G401 (cell line): ENCODE measurements at regions not wholly inside any gene's neighbourhood (a gene's known extent, or its start where the extent isn't known, plus 50 kb on each side); places are given as distances from the start of the nearest gene placed in this dataset.

ENCODE experiments used
- DNase-seq: peaks from one replicate; pipeline ENCODE4 v3.0.0-alpha.2; 2015; ENCODE audit warnings: low spot score
- in situ Hi-C: cut with HindIII; loops from 2 replicates; pipeline ENCODE4 v1.10.0; 2016; ENCODE audit warnings: low sequenced_read_pairs, mixed read lengths

DNA sequence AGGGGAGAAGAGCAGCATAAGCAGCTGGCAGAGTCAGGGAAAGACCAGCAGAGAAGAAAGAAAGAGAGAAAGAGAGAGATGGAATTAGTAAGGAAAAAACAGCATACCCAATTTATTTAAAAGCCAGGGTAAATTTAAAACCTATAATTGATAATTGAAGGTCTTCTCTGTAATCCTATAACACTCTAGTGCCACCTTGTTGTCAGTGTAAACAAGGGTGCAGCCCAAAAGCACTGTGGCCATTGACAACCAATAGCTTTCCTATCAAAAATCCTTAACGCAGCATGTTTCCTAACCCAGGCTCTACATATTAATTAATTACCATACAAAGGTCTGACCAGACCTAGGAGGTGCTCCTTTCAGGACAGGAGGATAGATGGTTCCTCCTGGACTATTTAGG is 447.2 kb upstream of the HSFY2 start:
- DNase-seq: no peak

DNA sequence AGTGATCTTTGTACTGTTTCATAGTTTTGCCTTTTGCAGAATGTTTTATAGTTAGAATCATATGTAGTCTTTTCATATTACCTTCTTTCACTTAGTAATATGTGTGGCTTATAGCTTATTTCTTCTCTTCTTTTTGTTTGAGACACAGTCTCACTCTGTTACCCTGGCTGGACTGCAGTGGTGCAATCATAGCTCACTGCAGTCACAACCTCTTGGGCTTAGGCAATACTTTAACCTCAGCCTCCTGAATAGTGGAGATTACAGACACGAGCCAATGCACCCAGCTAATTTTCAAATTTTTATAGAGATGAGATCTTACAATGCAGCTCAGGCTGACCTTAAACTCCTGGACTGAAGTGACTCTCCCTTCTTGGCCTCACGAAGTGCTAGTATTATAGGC is 435.4 kb upstream of the HSFY2 start:
- in situ Hi-C loops: no loop called here
- DNase-seq: no peak

More for the DNA sequence above, 447.2 kb upstream of the HSFY2 start:
- in situ Hi-C loops: no loop called here

DNA sequence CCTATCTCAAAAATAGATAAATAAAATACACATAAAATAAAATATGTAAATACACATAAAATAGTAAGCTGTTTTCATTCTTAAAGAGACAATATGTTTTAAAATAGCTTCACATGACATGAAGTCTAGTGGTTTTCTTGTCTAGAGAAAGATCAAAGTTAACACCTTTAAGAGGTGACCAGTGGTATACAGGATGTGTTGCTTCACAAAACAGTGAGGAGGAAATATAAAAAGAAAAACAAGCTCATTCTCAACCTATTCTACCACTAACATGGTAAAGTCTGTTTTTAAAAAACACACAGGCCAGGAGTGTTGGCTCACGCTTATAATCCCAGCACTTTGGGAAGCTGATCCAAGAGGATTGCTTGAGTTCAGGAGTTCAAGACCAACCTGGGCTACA is 433.5 kb upstream of the HSFY2 start:
- DNase-seq: no peak
- in situ Hi-C loops: no loop called here

DNA sequence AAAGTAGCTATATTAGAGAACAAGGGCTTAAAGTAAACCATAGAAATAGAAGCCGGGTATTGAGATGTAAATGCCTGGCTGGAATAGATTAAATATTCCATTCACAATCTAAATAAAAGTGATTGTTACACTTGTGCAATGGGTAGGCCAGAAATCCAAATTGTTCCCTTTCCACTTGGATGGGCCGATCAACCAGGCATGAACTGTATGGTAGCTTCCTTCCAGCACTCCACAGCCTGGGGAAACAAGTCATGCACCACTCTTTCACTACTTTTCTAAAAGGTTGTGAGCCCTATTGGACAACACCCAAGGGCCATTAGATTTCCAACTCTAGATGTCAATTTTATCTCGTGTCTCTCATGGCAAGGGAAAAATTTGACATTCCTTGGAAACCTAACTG is 407.3 kb upstream of the HSFY2 start:
- no peak for DNase-seq
- in situ Hi-C loops: no loop called here

DNA sequence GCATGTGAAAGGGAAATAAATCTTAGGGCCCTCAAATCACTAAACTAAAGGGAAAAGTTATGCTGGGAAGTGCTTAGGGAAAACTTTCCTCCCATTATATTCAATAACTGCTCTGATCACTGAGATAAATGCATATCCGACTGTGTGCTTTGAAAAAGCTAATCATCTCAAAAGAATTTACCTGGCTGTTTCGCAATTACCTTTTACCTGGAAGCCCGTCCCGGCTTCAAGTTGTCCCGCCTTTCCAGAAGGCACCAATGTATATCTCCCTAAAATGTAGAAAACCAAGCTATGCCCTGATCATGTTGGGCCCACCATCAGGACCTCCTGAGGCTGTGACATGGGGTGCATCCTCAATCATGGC is 394.6 kb upstream of the HSFY2 start:
- in situ Hi-C loops: no loop called here
- no peak for DNase-seq

DNA sequence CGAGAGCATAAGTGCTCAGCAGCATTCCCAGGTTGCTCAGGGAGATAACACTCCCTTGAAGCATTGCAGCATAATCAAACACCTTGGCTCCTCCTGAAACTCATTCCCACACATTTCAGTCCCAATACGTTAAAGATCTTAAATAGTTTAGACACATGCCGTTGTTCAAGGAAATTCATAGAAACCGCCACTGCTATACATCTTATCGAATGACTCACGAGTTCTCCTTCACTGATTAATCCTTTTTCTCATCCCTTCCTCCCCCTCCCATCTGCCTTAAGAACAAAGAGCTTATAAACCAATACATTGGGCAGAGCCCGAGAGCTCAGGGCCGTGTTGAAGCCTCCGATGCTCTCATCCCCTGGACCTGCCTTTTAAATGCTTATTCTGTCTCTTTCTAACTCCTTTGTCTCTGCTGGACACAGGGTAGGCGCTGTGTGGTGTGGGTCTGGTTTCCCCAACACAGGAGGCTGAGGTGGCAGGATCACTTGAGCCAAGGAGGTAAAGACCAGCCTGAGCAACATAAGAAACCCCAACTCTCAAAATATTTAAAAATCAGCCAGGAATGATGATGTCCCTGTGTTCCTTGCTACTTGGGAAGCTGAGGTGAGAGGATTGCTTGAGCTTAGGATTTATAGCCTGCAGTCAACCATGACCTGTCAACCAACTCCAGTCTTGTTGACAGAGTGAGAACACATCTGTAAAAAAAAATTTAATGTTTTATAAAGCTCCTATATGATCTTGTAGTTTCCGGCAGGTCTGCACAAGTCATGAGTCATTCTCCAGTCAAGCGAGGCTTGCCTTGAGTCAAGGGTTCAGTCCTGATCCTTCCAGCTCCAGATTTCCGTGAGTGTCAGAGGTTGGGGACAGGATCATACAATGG is 394.0 kb upstream of the HSFY2 start:
- no peak for DNase-seq
- in situ Hi-C loops: no loop called here

DNA sequence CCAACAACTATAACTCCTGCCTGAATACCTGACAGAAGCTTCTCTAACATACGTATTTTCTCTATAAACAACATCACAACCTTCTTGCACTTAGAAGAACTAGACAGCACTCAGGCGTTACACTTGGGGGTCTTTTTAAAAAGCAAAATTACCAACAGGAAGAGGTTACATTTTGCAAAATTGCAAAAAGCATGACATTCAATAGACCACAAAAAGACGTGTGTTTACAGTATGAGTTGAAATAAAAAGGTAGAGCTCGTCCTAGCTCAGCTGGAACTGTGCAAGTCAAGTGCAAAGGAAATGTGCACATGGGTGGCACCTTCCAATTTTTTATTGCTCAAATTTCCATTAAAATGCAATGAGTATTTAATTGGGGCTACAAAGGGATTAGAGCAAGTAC is 375.2 kb upstream of the HSFY2 start:
- DNase-seq: no peak
- in situ Hi-C loops: no loop called here

DNA sequence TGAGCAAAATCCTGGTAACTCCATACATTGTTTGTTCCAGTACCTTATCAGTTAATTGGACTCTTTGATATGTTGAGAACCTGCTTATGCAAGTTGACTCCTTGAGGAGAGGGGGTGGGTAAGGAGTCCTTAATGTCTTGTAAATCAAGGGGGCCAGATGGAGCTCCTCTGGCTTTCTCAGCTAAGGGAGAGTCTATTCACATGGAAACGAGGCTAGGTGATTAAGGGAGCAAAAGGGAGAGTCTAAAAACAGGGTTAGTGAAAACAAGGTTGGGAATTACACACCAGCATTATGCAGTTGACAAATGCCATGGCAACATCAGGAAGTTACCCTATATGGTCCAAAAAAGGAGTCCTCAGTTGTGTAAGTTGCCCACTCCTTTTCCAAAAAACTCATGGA is 372.8 kb upstream of the HSFY2 start:
- no peak for DNase-seq
- in situ Hi-C loops: no loop called here

DNA sequence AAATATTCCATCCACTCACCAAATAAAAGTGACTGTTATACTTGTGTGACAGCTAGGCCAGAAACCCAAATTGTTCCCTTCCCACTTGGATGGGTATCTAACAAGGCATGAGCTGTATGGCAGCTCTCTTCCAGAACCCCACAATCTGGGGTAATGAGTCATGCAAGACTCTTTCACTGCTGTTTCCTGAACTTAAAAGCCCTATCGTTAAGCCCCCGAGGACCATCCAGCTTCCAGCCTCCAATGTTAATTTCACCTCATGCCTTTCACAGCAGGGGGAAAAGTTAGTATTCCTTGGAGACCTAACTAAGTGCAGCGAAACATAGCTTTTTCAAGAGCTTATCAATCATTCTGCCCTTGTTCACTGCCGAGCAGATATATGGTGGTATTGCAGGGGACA is 368.6 kb upstream of the HSFY2 start:
- in situ Hi-C loops: no loop called here
- no peak for DNase-seq

DNA sequence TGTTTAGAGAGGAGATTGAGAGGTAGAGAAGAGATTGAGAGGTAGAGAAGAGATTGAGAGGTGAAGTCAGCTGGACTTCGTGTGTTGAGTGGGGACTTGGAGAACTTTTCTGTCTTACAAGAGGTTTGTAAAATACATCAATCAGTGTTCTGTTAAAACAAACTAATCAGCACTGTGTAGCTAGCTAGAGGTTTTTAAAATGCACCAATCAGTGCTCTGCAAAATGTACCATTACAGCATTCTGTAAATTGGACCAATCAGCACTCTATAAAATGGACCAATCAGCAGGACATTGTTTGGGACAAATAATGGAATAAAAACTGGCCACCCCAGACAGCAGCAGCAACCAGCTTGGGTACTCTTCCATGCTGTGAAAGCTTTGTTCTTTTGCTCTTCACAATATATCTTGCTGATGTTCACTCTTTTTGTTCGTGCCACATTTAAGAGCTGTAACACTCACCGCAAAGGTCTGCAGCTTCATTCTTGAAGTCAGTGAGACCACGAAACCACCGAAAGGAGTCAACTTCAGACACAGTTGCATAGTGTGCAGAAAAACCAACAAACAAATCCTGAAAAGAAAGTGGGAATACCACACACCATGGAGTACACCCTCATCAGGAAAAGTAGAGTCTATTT is 366.9 kb upstream of the HSFY2 start:
- in situ Hi-C loops: no loop called here

DNA sequence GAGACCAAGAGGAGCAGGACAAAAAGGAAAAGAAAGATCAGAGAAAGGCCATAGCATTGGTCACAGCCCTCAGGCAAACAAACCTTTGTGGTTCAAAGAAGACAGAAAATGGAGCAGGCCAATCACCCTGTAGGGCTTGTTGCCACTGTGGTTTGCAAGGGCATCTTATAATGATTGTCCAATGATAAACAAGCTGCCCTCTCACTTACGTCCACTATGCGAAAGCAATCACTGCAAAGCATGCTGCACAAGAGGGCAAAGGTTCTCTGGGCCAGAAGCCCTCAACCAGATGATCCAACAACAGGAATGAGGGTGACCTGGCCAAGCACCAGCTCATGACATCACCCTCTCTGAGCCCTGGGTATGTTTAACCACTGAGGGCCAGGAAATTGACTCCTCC is 360.9 kb upstream of the HSFY2 start:
- in situ Hi-C loops: no loop called here
- no peak for DNase-seq

More for the DNA sequence above, 366.9 kb upstream of the HSFY2 start:
- no peak for DNase-seq

DNA sequence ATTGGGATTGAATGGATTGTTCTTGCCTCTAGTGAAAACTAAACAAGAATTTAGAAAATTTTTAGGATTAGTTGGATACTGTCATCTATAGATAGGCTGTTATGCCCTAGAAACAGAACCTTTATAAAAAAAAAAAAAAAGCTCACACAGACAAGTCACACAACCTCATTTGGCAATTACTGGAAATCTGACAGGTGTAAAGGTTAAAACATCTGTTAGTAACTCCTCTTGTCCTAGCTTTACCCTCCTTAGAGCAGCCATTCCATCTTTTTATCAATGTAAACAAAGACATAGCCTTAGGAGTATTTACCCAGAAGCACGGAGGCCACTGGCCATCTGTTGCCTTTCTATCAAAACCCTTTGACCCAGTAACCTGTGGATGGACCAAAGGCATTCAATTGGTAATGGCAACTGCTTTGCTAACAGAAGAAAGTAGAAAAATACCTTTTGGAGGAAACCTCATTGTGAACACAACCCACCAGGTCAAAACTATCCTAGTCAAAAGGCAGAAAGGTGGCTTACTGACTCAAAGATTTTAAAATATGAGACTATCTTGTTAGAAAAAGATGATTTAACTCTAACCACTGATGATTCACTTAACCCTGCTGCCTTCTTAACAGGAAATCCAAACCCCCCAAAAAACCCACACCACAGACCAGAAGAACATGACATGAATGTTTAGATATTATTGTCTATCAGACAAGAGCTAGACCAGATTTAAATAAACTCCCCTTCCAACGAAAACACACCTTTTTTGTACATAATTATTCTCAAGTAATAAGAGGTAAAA is 357.2 kb upstream of the HSFY2 start:
- in situ Hi-C loops: no loop called here
- DNase-seq: no peak

DNA sequence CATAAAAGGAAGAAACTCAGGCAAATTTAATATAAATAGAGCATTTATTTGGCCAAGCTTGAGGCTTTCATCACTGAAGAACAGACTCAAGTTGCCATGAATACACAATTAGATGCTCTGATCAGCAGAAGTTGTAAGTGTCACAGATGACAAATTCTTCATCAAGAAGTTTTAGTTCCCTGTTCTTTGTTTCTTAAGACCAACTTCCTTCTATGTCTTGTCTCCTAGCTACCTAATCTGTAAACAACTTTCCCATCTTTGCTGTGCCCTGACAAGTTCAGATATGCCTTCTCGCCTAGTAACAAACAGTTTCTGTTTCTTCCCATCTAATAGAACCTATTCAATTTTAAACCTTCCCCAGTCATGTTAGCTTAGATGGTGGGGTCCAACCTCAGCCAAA is 353.4 kb upstream of the HSFY2 start:
- in situ Hi-C loops: no loop called here
- DNase-seq: no peak

DNA sequence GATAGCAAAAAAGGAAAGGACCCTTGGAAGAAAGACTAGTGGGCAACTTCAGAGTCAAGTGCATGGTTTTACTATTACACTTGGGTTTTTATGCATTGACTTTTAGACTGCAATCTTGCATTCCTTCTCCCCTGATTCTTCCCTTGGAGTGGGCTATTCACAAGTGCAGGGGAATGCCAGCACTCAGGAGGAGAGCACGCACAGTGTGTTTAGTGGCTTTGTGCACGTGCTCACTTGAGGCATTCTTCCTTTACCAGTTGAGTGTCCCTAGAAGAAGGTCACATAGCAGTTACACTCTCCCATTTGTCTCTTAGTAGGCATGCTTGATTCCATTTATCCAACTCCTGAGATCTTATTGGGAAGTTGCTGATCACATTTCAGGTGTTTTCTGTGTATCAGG is 351.1 kb upstream of the HSFY2 start:
- in situ Hi-C loops: no loop called here
- DNase-seq: no peak

DNA sequence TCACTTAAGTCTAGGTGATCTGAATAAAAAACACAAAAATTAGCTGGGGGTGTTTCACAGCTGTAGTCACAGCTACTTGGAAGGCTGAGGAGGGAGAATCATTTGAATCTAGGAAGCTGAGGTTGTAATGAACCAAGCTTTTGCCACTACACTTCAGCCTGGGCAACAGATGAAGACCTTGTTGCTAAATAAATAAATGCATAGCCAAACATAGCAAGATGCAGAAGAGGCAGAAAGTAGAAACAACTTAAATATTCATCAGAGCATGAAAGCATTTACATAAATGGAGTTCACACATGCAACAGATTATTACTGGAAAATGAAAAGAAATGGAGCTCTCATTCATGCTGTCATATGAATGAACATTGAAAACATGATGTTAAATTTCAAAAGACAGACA is 348.9 kb upstream of the HSFY2 start:
- DNase-seq: no peak
- in situ Hi-C loops: no loop called here

DNA sequence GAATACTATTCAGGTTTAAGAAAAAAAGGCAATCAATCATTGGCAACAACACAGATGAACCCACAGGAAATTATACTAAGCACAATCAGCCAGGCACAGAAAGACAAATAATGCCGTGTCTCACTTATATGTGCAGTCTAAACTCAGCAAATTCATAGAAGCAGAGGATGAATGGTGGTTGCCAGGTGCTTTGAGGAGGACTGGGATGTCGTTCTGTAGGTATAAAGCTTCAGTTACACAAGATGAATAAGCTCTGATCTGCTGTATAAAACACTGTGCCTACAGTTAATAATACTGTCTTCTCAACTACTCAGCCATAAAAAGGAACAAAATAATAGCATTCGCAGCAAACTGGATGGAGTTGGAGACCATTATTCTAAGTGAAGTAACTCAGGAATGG is 324.8 kb upstream of the HSFY2 start:
- no peak for DNase-seq
- in situ Hi-C loops: no loop called here

DNA sequence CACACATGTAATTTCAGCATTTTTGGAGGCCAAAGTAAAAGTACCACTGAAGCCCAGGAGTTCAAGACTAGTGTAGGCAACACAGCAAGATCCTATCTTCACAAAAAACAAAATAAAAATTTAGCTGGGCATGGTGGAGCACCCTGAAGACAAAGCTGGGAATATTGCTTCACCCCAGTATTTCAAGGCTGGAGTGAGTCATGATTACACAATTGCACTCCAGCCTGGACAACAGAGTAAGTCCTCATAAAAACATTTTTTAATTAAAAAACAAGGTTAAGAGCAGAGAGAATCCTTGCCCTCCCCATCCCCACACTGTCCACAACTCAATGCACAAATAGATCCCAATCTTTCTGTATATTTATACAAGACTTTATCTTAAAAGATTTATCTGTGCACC is 321.9 kb upstream of the HSFY2 start:
- in situ Hi-C loops: no loop called here
- DNase-seq: no peak

DNA sequence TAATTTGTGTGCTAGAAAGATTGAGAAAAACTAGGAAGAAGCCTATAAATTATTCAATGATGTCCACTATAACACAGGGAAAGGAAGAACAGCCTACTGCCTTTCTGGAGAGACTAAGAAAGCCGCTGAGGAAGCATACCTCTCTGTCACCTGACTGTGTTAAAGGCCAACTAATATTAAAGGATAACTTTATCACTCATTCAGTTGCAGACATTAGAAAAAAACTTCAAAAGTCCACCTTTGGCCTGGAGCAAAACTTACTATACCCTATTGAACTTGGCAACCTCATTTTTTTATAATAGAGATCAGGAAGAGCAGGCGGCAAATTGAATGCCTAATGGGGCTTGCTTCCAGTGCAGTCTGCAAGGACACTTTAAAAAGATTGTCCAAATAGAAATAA is 309.5 kb upstream of the HSFY2 start:
- in situ Hi-C loops: no loop called here
- no peak for DNase-seq

DNA sequence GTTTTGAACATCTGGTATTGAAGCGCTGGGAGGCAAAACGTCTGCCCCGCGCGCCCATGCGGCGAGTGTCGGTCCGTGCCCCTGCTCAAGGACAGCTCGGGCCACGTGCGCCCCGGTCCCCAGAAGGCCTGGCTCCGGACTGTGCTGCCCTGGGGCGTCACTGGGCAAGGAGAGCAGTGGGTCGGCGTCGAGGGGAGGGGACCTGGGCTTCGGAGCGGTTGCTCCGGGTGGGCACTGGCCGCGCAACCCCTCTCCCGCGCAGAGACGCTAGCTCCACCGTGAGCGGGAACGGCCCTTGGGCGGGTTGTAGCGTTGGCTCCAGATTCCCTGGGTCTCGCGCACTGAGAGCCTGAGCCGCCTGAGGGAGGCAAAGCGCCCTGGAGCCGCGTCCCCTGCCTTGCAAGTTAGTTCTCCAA is 304.2 kb upstream of the HSFY2 start:
- no peak for DNase-seq
- in situ Hi-C loops: no loop called here
